HepG2 (cell line): ENCODE measurements at regions not wholly inside any gene's neighbourhood (a gene's known extent, or its start where the extent isn't known, plus 50 kb on each side); places are given as distances from the start of the nearest gene placed in this dataset.
A peak's percentile ranks its signal among the peaks of the same experiment; 100 is the strongest.

ENCODE experiments used
- ATAC-seq: fragments of 200-7000 bp; cut with Tn5 transposase; 3 replicates; pipeline ENCODE4 v1.9.1; 2020; ENCODE audit warnings: mild to moderate bottlenecking, moderate library complexity
- BruUV-seq: library from RNA; stranded (reverse); fragments of 400-500 nt; replicated peaks from 2 replicates; lab custom pipeline; 2021; lab: Mats Ljungman, UMichigan
- CTCF ChIA-PET: fragments of 300-600 bp; formaldehyde crosslinking; extraction: SDS; loops from one replicate; lab custom pipeline; 2021; ENCODE audit warnings: low total read pairs, inconsistent platforms, low intra/inter-chr PET ratio; lab: Yijun Ruan, JAX
- POLR2A ChIA-PET: fragments of 350-600 bp; sonication (Branson Sonifier 250); formaldehyde crosslinking; loops from one replicate; lab custom pipeline; 2020; ENCODE audit warnings: antibody characterized with exemption, inconsistent platforms; lab: Yijun Ruan, JAX
- DNase-seq: peaks from one replicate; pipeline ENCODE4 v3.0.0-alpha.2; 2015; ENCODE audit warnings: low spot score
- FAIRE-seq: peaks from 3 replicates; lab custom pipeline; 2011; peaks lifted over from hg19 to GRCh38; lab: Jason Lieb, UNC
- H2AFZ ChIP-seq: one replicate; pipeline ENCODE4 v1.6.1; 2011; ENCODE audit warnings: low read length, inconsistent platforms
- H3K27ac ChIP-seq: fragments of 300-600 bp; 3 replicates; pipeline ENCODE4 v1.8.0; 2011; ENCODE audit warnings: mixed run types, mild to moderate bottlenecking, mixed read lengths, low read length, inconsistent platforms; ENCODE audit not compliant: insufficient read depth; ENCODE audit errors: extremely low read length
- H3K27me3 ChIP-seq, 2 experiments: fragments of 200-600 bp in 1 of 2; 2 replicates in 1 of 2; 3 replicates in 1 of 2; pipeline versions ENCODE4 v1.6.0 to v1.8.0; 2011; ENCODE audit warnings: low read length in 2 of 2, mild to moderate bottlenecking in 2 of 2, moderate library complexity in 2 of 2, inconsistent platforms in 1 of 2; ENCODE audit not compliant: insufficient read depth in 2 of 2, control insufficient read depth in 1 of 2
- H3K36me3 ChIP-seq, 2 experiments: fragments of 200-600 bp in 1 of 2; replicated peaks in 1 of 2; 2 replicates in 1 of 2; 3 replicates in 1 of 2; pipeline versions ENCODE4 v1.5.1 to v1.8.0; 2011; ENCODE audit warnings: low read length in 2 of 2, inconsistent platforms in 1 of 2; ENCODE audit not compliant: insufficient read depth in 2 of 2, control insufficient read depth in 1 of 2
- H3K4me1 ChIP-seq: 2 replicates; pipeline ENCODE4 v1.5.1; 2012; ENCODE audit warnings: low read length, inconsistent platforms; ENCODE audit not compliant: insufficient read depth
- H3K4me2 ChIP-seq: 2 replicates; pipeline ENCODE4 v1.6.0; 2011; ENCODE audit warnings: low read depth, low read length, inconsistent platforms
- H3K4me3 ChIP-seq, 3 experiments: fragments of 200-600 bp in 1 of 3; sonication (generic), shearing (Covaris generic) in 1 of 3; replicated peaks in 1 of 3; 2 replicates each; pipeline ENCODE4 v1.5.1; 2011 to 2016; ENCODE audit warnings: low read length in 3 of 3, inconsistent platforms in 2 of 3, low read depth in 2 of 3, mild to moderate bottlenecking in 2 of 3, control low read depth in 1 of 3, mixed read lengths in 1 of 3; ENCODE audit not compliant: insufficient read depth in 1 of 3
- H3K79me2 ChIP-seq: one replicate; pipeline ENCODE4 v1.6.1; 2011; ENCODE audit warnings: low read length, inconsistent platforms; ENCODE audit not compliant: insufficient read depth
- H3K9ac ChIP-seq: 2 replicates; pipeline ENCODE4 v1.6.0; 2011; ENCODE audit warnings: mild to moderate bottlenecking, low read depth, low read length, inconsistent platforms; ENCODE audit not compliant: insufficient read depth
- H3K9me3 ChIP-seq: 2 replicates; pipeline ENCODE4 v1.5.1; 2012; ENCODE audit warnings: mild to moderate bottlenecking, low read length
- H4K20me1 ChIP-seq: 2 replicates; pipeline ENCODE4 v1.6.0; 2011; ENCODE audit warnings: inconsistent platforms, mild to moderate bottlenecking, low read length, moderate library complexity; ENCODE audit not compliant: insufficient read depth
- CHD2 ChIP-seq: IDR thresholded peaks from 2 replicates; pipeline ENCODE4 v1.6.1; 2011; ENCODE audit warnings: low read depth, low read length, improper control_type of control experiment
- EP300 ChIP-seq, 3 experiments: sonication (generic) in 1 of 3; formaldehyde crosslinking in 1 of 3; IDR thresholded peaks; 2 replicates each; pipeline versions ENCODE4 v1.5.1 to v1.6.1; 2011 to 2020; ENCODE audit warnings: low read depth in 2 of 3, low read length in 2 of 3, borderline replicate concordance in 1 of 3, improper control_type of control experiment in 1 of 3, mild to moderate bottlenecking in 1 of 3, missing genetic modification reagents in 1 of 3, moderate library complexity in 1 of 3
- ETV6 ChIP-seq: sonication (generic); formaldehyde crosslinking; conservative IDR thresholded peaks from 2 replicates; pipeline ENCODE4 v1.4.0; 2020; ENCODE audit warnings: missing genetic modification reagents
- FOXP1 ChIP-seq, 2 experiments: fragments of 450-650 bp in 1 of 2; IDR thresholded peaks; 2 replicates each; pipeline ENCODE4 v1.6.1; 2017 to 2018; ENCODE audit warnings: antibody characterized with exemption in 1 of 2
- MAFF ChIP-seq: IDR thresholded peaks from 2 replicates; pipeline ENCODE4 v1.6.1; 2011; ENCODE audit warnings: low read depth, low read length, improper control_type of control experiment
- MAFK ChIP-seq, 2 experiments: IDR thresholded peaks in 1 of 2; conservative IDR thresholded peaks in 1 of 2; 2 replicates each; pipeline ENCODE4 v1.6.1; 2011; ENCODE audit warnings: improper control_type of control experiment in 2 of 2, low read length in 2 of 2
- NCOR1 ChIP-seq: fragments of 200-600 bp; sonication (generic); IDR thresholded peaks from 2 replicates; pipeline ENCODE4 v1.7.0; 2017; ENCODE audit warnings: antibody characterized with exemption, low read length, borderline replicate concordance
- ZNF136 ChIP-seq: sonication (generic); formaldehyde crosslinking; IDR thresholded peaks from 2 replicates; pipeline ENCODE4 v1.8.1; 2022; ENCODE audit warnings: low read depth, mild to moderate bottlenecking, moderate library complexity, missing genetic modification reagents
- ZNF563 ChIP-seq: sonication (generic); formaldehyde crosslinking; IDR thresholded peaks from 2 replicates; pipeline ENCODE4 v1.8.0; 2022; ENCODE audit warnings: mild to moderate bottlenecking, moderate library complexity, missing genetic modification reagents
- WGBS: methylation state at CpG from one replicate; pipeline ENCODE4 v1.1.6; 2017; ENCODE audit warnings: low lambda C conversion rate; 5-methylcytosine and 5-hydroxymethylcytosine counted together
- in situ Hi-C: cut with HindIII; loops from 2 replicates; pipeline ENCODE4 v1.10.0; 2017; ENCODE audit warnings: low pct_unique_long_range_greater_than_20kb; ENCODE audit not compliant: extremely low pct_ligation_motif_present
- intact Hi-C: fragments of 100-400 bp; cut with micrococcal nuclease; formaldehyde crosslinking; loops from one replicate; pipeline ENCODE4 v1.10.0; 2022; ENCODE audit not compliant: unreplicated experiment
- TF ChIP-seq, protein P1 (sequence below): sonication (generic); formaldehyde crosslinking; IDR thresholded peaks from 2 replicates; pipeline ENCODE4 v1.8.1; 2023; ENCODE audit warnings: missing genetic modification reagents, inconsistent platforms, borderline replicate concordance
- TF ChIP-seq, protein P2 (sequence below): sonication (generic); formaldehyde crosslinking; IDR thresholded peaks from 2 replicates; pipeline ENCODE4 v1.5.0; 2020; ENCODE audit warnings: mild to moderate bottlenecking, missing genetic modification reagents, borderline replicate concordance
- TF ChIP-seq, protein P3 (sequence below): IDR thresholded peaks from 2 replicates; pipeline ENCODE4 v1.6.1; 2016; ENCODE audit warnings: low read depth, control low read depth

DNA sequence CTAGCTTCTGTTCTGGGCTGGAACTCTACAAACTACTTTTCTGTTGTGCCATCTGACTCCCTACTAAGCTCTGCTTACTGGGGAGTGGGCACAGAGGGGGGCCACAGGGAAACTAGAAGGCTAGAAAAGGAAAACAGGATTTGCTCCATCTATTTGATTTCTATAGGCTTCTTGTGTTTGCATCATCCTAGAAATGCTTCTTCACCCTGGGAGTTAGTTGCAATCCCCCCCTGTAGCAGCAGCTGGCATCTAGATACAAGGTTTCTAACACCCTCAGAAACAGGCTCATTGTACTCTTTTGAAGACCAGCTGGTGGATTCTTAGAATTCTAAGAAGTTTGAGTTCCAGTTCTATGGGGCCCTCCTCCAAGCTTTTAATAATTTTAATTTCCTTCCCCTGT is 213.4 kb downstream of the TMA16 start (continued):
- TF ChIP-seq, protein P1, sequence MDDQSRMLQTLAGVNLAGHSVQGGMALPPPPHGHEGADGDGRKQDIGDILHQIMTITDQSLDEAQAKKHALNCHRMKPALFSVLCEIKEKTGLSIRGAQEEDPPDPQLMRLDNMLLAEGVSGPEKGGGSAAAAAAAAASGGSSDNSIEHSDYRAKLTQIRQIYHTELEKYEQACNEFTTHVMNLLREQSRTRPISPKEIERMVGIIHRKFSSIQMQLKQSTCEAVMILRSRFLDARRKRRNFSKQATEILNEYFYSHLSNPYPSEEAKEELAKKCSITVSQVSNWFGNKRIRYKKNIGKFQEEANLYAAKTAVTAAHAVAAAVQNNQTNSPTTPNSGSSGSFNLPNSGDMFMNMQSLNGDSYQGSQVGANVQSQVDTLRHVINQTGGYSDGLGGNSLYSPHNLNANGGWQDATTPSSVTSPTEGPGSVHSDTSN, result no peak
- no peak for TF ChIP-seq FOXP1 (IDR thresholded peaks at IDR 0.05)
- TF ChIP-seq FOXP1 (CRISPR knock-in tag; IDR thresholded peaks at IDR 0.05), result no peak
- TF ChIP-seq NCOR1, result no peak
- TF ChIP-seq ETV6 (CRISPR knock-in tag), result no peak
- TF ChIP-seq, protein P2, sequence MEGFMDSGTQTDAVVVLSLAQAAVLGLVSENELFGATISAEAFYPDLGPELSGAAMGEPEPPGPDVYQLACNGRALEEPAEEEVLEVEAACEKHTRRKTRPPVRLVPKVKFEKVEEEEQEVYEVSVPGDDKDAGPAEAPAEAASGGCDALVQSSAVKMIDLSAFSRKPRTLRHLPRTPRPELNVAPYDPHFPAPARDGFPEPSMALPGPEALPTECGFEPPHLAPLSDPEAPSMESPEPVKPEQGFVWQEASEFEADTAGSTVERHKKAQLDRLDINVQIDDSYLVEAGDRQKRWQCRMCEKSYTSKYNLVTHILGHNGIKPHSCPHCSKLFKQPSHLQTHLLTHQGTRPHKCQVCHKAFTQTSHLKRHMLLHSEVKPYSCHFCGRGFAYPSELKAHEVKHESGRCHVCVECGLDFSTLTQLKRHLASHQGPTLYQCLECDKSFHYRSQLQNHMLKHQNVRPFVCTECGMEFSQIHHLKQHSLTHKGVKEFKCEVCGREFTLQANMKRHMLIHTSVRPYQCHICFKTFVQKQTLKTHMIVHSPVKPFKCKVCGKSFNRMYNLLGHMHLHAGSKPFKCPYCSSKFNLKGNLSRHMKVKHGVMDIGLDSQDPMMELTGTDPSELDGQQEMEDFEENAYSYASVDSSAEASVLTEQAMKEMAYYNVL, result no peak
- no peak for TF ChIP-seq EP300 (IDR thresholded peaks at IDR 0.05; ENCODE audit: low read depth in 2 of 2, low read length in 2 of 2)
- TF ChIP-seq EP300 (CRISPR knock-in tag; IDR thresholded peaks at IDR 0.05; ENCODE audit: borderline replicate concordance), result no peak
- TF ChIP-seq, protein P3, sequence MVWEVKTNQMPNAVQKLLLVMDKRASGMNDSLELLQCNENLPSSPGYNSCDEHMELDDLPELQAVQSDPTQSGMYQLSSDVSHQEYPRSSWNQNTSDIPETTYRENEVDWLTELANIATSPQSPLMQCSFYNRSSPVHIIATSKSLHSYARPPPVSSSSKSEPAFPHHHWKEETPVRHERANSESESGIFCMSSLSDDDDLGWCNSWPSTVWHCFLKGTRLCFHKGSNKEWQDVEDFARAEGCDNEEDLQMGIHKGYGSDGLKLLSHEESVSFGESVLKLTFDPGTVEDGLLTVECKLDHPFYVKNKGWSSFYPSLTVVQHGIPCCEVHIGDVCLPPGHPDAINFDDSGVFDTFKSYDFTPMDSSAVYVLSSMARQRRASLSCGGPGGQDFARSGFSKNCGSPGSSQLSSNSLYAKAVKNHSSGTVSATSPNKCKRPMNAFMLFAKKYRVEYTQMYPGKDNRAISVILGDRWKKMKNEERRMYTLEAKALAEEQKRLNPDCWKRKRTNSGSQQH (CRISPR knock-in tag), result no peak

DNA sequence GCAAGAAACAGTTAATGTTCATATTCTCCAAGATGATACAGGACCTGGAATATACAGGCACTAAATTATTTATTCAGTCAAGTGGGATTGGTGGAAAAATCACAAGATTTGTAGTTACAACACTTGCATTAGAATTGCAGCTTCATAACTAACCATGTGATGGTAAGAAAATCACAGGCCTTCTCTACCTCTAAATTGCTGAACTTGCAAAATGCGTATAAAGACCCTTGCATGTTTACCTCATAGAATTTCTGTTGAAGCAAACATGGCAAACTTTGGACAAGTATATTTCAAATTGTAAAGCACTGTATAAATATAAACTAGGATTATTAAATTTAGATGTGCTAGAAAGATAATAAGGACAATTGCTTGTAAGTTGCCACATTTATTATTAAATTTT is 215.1 kb downstream of the TMA16 start:
- POLR2A ChIA-PET, result no interaction called here
- Histone ChIP-seq H3K9ac (no peak overlapping the region), H3K9me3 (0 out of 2 replicates have a peak, but pooled peaks cover 12% of the 10 kb centered on the region), H4K20me1 (no peaks in the 10 kb centered on the region), H3K27me3 (no peaks in the 10 kb centered on the region), H3K36me3 (no peaks in the 10 kb centered on the region), H3K4me2 (no peak overlapping the region), H3K79me2 (no peaks in the 10 kb centered on the region), H2AFZ (no peak overlapping the region), H3K27ac (no peak overlapping the region), H3K4me3 (no peak overlapping the region), H3K4me1 (no peaks in the 10 kb centered on the region)
- intact Hi-C loops (no loop called here), in situ Hi-C loops (no loop called here)
- ATAC-seq (no peak), DNase-seq (no peak), FAIRE-seq (no peak)
- TF ChIP-seq MAFK (conservative IDR thresholded peaks at IDR 0.05 in 1 of 2, IDR thresholded peaks at IDR 0.05 in 1 of 2; ENCODE audit: low read length in 2 of 2), result peak; percentile 92 to 96
- TF ChIP-seq MAFF, result peak; percentile 94
- no peak for TF ChIP-seq ZNF563 (CRISPR knock-in tag)
- TF ChIP-seq CHD2, result no peak
- no peak for TF ChIP-seq ZNF136 (CRISPR knock-in tag)
- 91% methylated on average over 1 of the region's 1 CpG for WGBS
- CTCF ChIA-PET, result no interaction called here
- BruUV-seq, result no TSS peak
